ENCODE measurements at regions not wholly inside any gene's neighbourhood (a gene's known extent, or its start where the extent isn't known, plus 50 kb on each side); places are given as distances from the start of the nearest gene placed in this dataset.

- no peaks in the 10 kb centered on the region for H3K9me3 ChIP-seq (ENCODE audit: severe bottlenecking)
- TF ChIP-seq, protein P1, sequence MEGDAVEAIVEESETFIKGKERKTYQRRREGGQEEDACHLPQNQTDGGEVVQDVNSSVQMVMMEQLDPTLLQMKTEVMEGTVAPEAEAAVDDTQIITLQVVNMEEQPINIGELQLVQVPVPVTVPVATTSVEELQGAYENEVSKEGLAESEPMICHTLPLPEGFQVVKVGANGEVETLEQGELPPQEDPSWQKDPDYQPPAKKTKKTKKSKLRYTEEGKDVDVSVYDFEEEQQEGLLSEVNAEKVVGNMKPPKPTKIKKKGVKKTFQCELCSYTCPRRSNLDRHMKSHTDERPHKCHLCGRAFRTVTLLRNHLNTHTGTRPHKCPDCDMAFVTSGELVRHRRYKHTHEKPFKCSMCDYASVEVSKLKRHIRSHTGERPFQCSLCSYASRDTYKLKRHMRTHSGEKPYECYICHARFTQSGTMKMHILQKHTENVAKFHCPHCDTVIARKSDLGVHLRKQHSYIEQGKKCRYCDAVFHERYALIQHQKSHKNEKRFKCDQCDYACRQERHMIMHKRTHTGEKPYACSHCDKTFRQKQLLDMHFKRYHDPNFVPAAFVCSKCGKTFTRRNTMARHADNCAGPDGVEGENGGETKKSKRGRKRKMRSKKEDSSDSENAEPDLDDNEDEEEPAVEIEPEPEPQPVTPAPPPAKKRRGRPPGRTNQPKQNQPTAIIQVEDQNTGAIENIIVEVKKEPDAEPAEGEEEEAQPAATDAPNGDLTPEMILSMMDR (IDR thresholded peaks at IDR 0.05; ENCODE audit: poor library complexity, severe bottlenecking): no peak
- H3K36me3 ChIP-seq (ENCODE audit: low read depth): no peaks in the 10 kb centered on the region
- H3K4me3 ChIP-seq (ENCODE audit: severe bottlenecking): no peak overlapping the region
- no peaks in the 10 kb centered on the region for H3K4me1 ChIP-seq (ENCODE audit: insufficient read depth, poor library complexity, severe bottlenecking)
- no peak for DNase-seq (ENCODE audit: low spot score)
- ATAC-seq (ENCODE audit: low read depth): no peak
- H3K27ac ChIP-seq (ENCODE audit: poor library complexity, severe bottlenecking): no peak overlapping the region
- H3K27me3 ChIP-seq (ENCODE audit: insufficient read depth, poor library complexity, severe bottlenecking): no peaks in the 10 kb centered on the region
Observed at GRCh38 chr1:189205863-189206262, 1271.8 kb downstream of the BRINP3 start.

DNA sequence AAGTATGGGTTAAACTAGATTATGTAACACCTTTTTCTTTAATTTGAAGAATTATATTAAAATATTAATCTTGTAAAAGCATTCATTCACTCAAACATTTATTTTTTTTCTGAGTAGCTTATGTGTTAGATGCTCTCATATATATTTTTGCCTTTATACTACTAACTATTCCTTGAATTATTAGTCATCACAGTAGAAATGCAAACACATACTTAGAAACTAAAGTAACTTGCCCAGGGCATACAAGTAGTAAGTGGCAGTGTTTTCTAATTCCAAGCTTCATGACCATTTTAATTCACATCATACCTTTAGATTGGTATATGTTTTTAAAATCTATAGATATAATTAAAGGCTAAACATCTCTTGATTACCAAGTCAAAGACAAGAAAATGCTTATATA is 1271.0 kb downstream of the BRINP3 start:
- Histone ChIP-seq H3K36me3 (ENCODE audit: low read depth) (no peaks in the 10 kb centered on the region), H3K4me1 (ENCODE audit: insufficient read depth, poor library complexity, severe bottlenecking) (no peaks in the 10 kb centered on the region), H3K27ac (ENCODE audit: poor library complexity, severe bottlenecking) (no peak overlapping the region), H3K9me3 (ENCODE audit: severe bottlenecking) (no peaks in the 10 kb centered on the region), H3K4me3 (ENCODE audit: severe bottlenecking) (no peak overlapping the region), H3K27me3 (ENCODE audit: insufficient read depth, poor library complexity, severe bottlenecking) (no peaks in the 10 kb centered on the region)
- DNase-seq (ENCODE audit: low spot score) (no peak), ATAC-seq (ENCODE audit: low read depth) (no peak)
- TF ChIP-seq, protein P1 (IDR thresholded peaks at IDR 0.05; ENCODE audit: poor library complexity, severe bottlenecking): no peak

GRCh38 chr1:189211742-189212141 is 1265.9 kb downstream of the BRINP3 start:
- no peak for DNase-seq (ENCODE audit: low spot score)
- no peak overlapping the region for H3K27ac ChIP-seq (ENCODE audit: poor library complexity, severe bottlenecking)
- no peaks in the 10 kb centered on the region for H3K36me3 ChIP-seq (ENCODE audit: low read depth)
- no peaks in the 10 kb centered on the region for H3K27me3 ChIP-seq (ENCODE audit: insufficient read depth, poor library complexity, severe bottlenecking)
- no peak overlapping the region for H3K4me3 ChIP-seq (ENCODE audit: severe bottlenecking)
- TF ChIP-seq, protein P1 (IDR thresholded peaks at IDR 0.05; ENCODE audit: poor library complexity, severe bottlenecking): no peak
- peak; percentile 72; the same call in 2 of the 3 replicates for ATAC-seq (ENCODE audit: low read depth)
- no peaks in the 10 kb centered on the region for H3K4me1 ChIP-seq (ENCODE audit: insufficient read depth, poor library complexity, severe bottlenecking)
- no peaks in the 10 kb centered on the region for H3K9me3 ChIP-seq (ENCODE audit: severe bottlenecking)

DNA sequence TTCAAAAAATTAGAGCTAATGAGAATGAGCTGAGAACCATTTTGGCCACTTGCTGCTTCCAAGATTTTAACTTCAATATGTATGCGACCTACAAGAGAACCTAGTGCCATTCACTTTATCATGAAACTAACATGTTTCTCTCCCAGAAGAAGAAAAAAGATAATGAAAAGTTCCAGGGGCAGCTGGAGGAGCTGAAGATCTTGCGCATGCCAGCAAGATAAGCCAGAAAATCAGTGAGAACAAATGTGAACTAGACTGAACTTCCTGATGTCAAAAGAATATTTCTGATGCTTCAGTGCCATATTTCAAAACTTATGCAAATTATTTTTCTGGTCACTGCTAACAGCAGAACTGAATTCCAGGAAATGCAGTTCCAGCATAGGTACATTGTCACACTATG is 1265.1 kb downstream of the BRINP3 start:
- no peak for DNase-seq (ENCODE audit: low spot score)
- Histone ChIP-seq H3K9me3 (ENCODE audit: severe bottlenecking) (no peaks in the 10 kb centered on the region), H3K36me3 (ENCODE audit: low read depth) (no peaks in the 10 kb centered on the region), H3K27me3 (ENCODE audit: insufficient read depth, poor library complexity, severe bottlenecking) (no peaks in the 10 kb centered on the region), H3K4me1 (ENCODE audit: insufficient read depth, poor library complexity, severe bottlenecking) (no peaks in the 10 kb centered on the region), H3K4me3 (ENCODE audit: severe bottlenecking) (no peak overlapping the region), H3K27ac (ENCODE audit: poor library complexity, severe bottlenecking) (no peak overlapping the region)
- ATAC-seq (ENCODE audit: low read depth): no peak
- TF ChIP-seq, protein P1 (IDR thresholded peaks at IDR 0.05; ENCODE audit: poor library complexity, severe bottlenecking): no peak

- TF ChIP-seq, protein P1 (IDR thresholded peaks at IDR 0.05; ENCODE audit: poor library complexity, severe bottlenecking): no peak
- H3K4me3 ChIP-seq (ENCODE audit: severe bottlenecking): no peak overlapping the region
- H3K36me3 ChIP-seq (ENCODE audit: low read depth): no peaks in the 10 kb centered on the region
- ATAC-seq (ENCODE audit: low read depth) (no peak), DNase-seq (ENCODE audit: low spot score) (no peak)
- H3K9me3 ChIP-seq (ENCODE audit: severe bottlenecking): no peaks in the 10 kb centered on the region
- H3K27ac ChIP-seq (ENCODE audit: poor library complexity, severe bottlenecking): no peak overlapping the region
- no peaks in the 10 kb centered on the region for H3K27me3 ChIP-seq (ENCODE audit: insufficient read depth, poor library complexity, severe bottlenecking)
- no peaks in the 10 kb centered on the region for H3K4me1 ChIP-seq (ENCODE audit: insufficient read depth, poor library complexity, severe bottlenecking)
Observed at GRCh38 chr1:189216886-189217285, 1260.8 kb downstream of the BRINP3 start.
